Lower lobe of right lung (tissue), 2 donors: ENCODE measurements at regions not wholly inside any gene's neighbourhood (a gene's known extent, or its start where the extent isn't known, plus 50 kb on each side); places are given as distances from the start of the nearest gene placed in this dataset.
A peak's percentile ranks its signal among the peaks of the same experiment; 100 is the strongest.
"Not testable (repeated sequence)": the region's sequence is repeated elsewhere in the genome, so short reads cannot be mapped to it uniquely, and the experiment has no call there.

ENCODE experiments used
- ATAC-seq, 2 donors: fragments of 200-7000 bp; cut with Tn5 transposase; one replicate each; pipeline ENCODE4 v1.9.1; 2020 to 2022; ENCODE audit warnings: mild to moderate bottlenecking in 2 of 2, moderate library complexity in 2 of 2
- DNase-seq: peaks from one replicate; pipeline ENCODE4 v3.0.0-alpha.2; 2020
- H3K27ac ChIP-seq: fragments of 200-600 bp; one replicate; pipeline ENCODE4 v1.8.0; 2022
- H3K27me3 ChIP-seq: fragments of 200-600 bp; one replicate; pipeline ENCODE4 v1.8.0; 2022; ENCODE audit warnings: low read depth
- H3K36me3 ChIP-seq: fragments of 200-600 bp; one replicate; pipeline ENCODE4 v1.8.0; 2022; ENCODE audit warnings: mild to moderate bottlenecking
- H3K4me1 ChIP-seq: fragments of 200-600 bp; one replicate; pipeline ENCODE4 v1.8.0; 2022
- H3K4me3 ChIP-seq: fragments of 200-600 bp; one replicate; pipeline ENCODE4 v1.8.0; 2022; ENCODE audit warnings: mild to moderate bottlenecking
- H3K9me3 ChIP-seq: fragments of 200-600 bp; one replicate; pipeline ENCODE4 v1.8.0; 2022
- intact Hi-C: fragments of 100-400 bp; cut with DNase I; formaldehyde crosslinking; loops from one replicate; pipeline ENCODE4 v1.11.0; 2022
- TF ChIP-seq, protein P1 (sequence below): fragments of 200-600 bp; IDR thresholded peaks from one replicate; pipeline ENCODE4 v1.8.0; 2022; ENCODE audit warnings: antibody characterized with exemption, mild to moderate bottlenecking
- donor health status: DM: no; HTN: yes; CAD: no; lungs with severe emphysema.

DNA sequence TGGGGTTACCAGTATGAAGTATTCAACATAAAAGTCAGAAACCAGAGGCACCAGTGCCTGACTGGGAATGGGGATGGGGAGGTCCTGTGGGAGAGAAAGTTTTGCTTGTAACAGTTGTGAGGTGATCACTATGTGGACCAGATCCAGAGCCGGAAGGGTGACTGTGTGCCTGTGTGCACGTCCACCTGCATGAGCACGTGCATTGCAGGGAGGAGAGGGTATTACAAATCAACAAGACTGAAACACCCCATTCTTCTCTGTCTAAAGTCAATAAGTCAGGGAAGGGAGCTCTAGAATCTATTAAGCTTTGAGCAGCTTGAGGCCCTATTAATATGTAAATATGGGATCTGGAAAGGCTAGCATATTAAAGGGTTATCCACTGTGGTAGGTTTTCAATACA lies 241.0 kb upstream of the ACVR2A start:
- H3K27me3 ChIP-seq, result no peaks in the 10 kb centered on the region
- H3K4me3 ChIP-seq, result no peak overlapping the region
- no peak for DNase-seq
- H3K27ac ChIP-seq, result no peak overlapping the region
- H3K9me3 ChIP-seq, result no peaks in the 10 kb centered on the region
- H3K4me1 ChIP-seq, result no peaks in the 10 kb centered on the region
- no peaks in the 10 kb centered on the region for H3K36me3 ChIP-seq
- no peak for ATAC-seq
- intact Hi-C loops, result no loop called here
- TF ChIP-seq, protein P1, sequence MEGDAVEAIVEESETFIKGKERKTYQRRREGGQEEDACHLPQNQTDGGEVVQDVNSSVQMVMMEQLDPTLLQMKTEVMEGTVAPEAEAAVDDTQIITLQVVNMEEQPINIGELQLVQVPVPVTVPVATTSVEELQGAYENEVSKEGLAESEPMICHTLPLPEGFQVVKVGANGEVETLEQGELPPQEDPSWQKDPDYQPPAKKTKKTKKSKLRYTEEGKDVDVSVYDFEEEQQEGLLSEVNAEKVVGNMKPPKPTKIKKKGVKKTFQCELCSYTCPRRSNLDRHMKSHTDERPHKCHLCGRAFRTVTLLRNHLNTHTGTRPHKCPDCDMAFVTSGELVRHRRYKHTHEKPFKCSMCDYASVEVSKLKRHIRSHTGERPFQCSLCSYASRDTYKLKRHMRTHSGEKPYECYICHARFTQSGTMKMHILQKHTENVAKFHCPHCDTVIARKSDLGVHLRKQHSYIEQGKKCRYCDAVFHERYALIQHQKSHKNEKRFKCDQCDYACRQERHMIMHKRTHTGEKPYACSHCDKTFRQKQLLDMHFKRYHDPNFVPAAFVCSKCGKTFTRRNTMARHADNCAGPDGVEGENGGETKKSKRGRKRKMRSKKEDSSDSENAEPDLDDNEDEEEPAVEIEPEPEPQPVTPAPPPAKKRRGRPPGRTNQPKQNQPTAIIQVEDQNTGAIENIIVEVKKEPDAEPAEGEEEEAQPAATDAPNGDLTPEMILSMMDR, result no peak

DNA sequence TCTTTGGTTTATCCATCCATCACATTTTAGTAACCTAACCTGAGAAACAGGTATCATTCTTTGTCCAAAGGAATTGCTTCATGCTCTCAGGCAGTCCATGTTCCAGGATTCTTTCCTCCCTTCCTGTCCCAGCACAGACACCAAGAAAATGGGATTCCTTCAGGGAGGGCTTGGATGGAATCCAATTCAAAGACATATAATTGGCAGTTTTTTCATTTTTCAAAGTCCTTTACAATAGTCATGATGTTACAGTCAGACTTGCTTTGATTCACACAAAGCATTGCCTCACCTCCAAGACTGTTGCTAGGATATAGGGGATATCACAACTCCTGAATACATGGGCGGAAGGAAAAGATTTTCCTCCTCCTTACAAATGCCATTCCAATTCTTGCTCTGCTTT lies 241.4 kb upstream of the ACVR2A start:
- TF ChIP-seq, protein P1, result no peak
- ATAC-seq, result no peak
- intact Hi-C loops, result no loop called here

DNA sequence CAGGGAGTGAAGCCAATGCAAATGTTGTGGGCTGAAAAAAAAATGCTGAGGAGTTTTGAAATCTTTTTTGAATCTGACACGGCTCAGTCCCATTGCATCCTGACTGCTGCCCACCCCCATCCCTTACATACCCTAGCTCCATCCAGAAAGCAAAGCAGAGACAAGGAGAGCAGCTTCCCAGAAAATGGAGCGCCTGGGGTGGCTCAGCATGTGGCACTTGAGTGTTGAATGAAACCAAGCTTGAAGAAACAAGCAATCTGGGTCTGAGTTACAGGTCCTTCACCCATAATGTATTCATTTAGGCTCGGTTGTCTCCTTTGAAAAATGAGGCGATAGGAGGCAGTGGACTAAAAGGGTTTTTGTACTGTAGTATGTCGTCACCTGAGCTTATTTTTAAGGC lies 244.2 kb upstream of the ACVR2A start:
- Histone ChIP-seq H3K27me3 (no peaks in the 10 kb centered on the region), H3K4me1 (no peaks in the 10 kb centered on the region), H3K4me3 (no peak overlapping the region), H3K36me3 (no peaks in the 10 kb centered on the region), H3K27ac (no peak overlapping the region), H3K9me3 (no peaks in the 10 kb centered on the region)
- DNase-seq (no peak), ATAC-seq (no peak)
- TF ChIP-seq, protein P1, result no peak
- intact Hi-C loops, result no loop called here

More for the DNA sequence above, 241.4 kb upstream of the ACVR2A start:
- Histone ChIP-seq H3K4me1 (no peaks in the 10 kb centered on the region), H3K27me3 (no peaks in the 10 kb centered on the region), H3K9me3 (no peaks in the 10 kb centered on the region), H3K4me3 (no peak overlapping the region), H3K27ac (no peak overlapping the region), H3K36me3 (no peaks in the 10 kb centered on the region)
- no peak for DNase-seq

DNA sequence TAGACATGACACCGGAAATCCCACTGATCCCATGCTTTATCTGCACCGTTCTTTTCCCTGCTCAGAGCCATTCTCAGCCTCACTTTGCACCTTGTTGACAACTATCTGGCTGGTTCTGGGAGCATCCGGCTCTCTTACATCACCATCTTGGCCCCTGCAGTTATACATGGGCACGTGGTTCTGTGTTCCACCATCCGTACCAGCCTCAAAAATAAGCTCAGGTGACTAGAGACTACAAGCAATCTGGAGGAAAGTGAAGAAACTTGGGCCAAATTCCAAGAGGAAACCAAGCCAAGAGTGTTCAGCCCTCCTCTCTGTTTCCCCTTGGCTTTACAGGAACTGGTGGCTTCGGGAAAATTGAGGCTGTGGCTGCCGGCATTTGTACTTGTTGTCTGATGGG lies 244.6 kb upstream of the ACVR2A start:
- Histone ChIP-seq H3K9me3 (no peaks in the 10 kb centered on the region), H3K27ac (no peak overlapping the region), H3K36me3 (no peaks in the 10 kb centered on the region), H3K4me3 (no peak overlapping the region), H3K4me1 (no peaks in the 10 kb centered on the region), H3K27me3 (no peaks in the 10 kb centered on the region)
- intact Hi-C loops, result no loop called here
- DNase-seq (no peak), ATAC-seq (peak in 1 of 2 donors; percentile 26)
- TF ChIP-seq, protein P1, result no peak

DNA sequence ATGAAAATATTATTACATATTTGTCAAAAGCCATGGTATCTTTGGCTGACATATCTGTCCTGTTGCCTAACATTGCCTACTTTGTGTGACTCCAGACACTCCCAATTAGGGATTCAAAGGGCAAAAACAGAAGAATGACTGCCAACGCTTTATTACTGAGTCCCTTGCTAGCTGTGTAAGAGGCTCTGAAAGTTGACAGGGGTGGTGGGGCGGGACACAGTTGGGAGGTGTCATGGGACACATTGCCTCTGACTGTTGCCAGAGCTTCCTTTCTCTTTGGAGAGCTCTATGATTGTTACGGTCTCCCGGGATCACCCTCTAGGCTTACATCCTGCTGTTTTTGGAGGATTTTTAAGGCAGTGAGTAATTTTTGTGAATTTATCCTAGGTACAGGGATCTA lies 249.6 kb upstream of the ACVR2A start:
- DNase-seq, result no peak
- Histone ChIP-seq H3K36me3 (no peaks in the 10 kb centered on the region), H3K27me3 (no peaks in the 10 kb centered on the region), H3K4me1 (no peaks in the 10 kb centered on the region), H3K4me3 (no peak overlapping the region), H3K27ac (no peak overlapping the region), H3K9me3 (no peaks in the 10 kb centered on the region)
- TF ChIP-seq, protein P1, result no peak
- intact Hi-C loops, result no loop called here
- no peak for ATAC-seq

DNA sequence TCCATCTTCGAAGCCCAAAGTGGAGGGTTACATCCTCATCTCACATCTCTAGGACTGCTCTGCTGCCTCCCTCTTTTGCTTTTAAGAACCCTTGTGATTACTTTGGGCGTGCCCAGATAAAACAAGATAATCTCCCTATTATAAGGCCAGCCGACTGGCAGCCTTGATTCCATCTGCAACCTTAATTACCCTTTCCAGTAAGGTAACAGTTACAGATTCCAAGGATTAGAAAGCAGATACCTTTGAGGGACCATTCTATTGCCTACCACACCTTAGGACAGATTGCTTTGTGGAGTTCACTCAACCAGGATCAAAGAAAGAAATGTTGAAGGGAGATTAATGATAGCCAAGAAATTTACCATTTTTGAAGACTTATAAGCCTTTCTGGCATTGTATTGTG lies 250.8 kb upstream of the ACVR2A start:
- Histone ChIP-seq H3K36me3 (no peaks in the 10 kb centered on the region), H3K27me3 (no peaks in the 10 kb centered on the region), H3K9me3 (no peaks in the 10 kb centered on the region), H3K4me1 (no peaks in the 10 kb centered on the region), H3K27ac (no peak overlapping the region), H3K4me3 (no peak overlapping the region)
- DNase-seq, result no peak
- TF ChIP-seq, protein P1, result no peak
- no peak for ATAC-seq
- intact Hi-C loops, result no loop called here

DNA sequence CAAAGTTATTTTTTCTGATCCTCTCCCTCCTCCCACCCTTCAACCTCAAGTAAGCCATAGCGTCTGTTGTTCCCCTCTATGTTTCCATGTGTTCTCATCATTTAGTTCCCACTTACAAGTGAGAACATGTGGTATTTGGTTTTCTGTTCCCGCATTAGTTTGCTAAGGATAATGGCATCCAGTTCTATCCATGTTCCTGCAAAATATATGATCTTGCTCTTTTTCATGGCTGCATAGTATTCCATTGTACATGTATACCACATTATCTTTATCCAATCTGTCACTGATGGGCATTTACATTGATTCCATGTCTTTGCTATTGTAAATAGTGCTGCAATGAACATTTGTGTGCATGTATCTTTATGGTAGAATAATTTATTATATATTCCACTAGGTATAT lies 252.0 kb upstream of the ACVR2A start:
- H3K27me3 ChIP-seq, intact Hi-C loops, H3K9me3 ChIP-seq, ATAC-seq, H3K4me1 ChIP-seq, DNase-seq, H3K36me3 ChIP-seq, H3K4me3 ChIP-seq, H3K27ac ChIP-seq: not testable (repeated sequence)
